ENCODE measurements at regions not wholly inside any gene's neighbourhood (a gene's known extent, or its start where the extent isn't known, plus 50 kb on each side); places are given as distances from the start of the nearest gene placed in this dataset.

GRCh38 chr6:159487636-159488035 is 205.4 kb downstream of the SOD2 start:
- no peaks in the 10 kb centered on the region for H3K79me2 ChIP-seq (ENCODE audit: insufficient read depth, low read length)
- no peak overlapping the region for H3K56ac ChIP-seq (ENCODE audit: insufficient read length, low read depth, low read length)
- H2BK120ac ChIP-seq (ENCODE audit: low read depth, low read length, poor library complexity, severe bottlenecking), result no peak overlapping the region
- H2AK5ac ChIP-seq (ENCODE audit: insufficient read length, low read length), result no peak overlapping the region
- no peak overlapping the region for H4K91ac ChIP-seq (ENCODE audit: insufficient read length, low read depth, low read length)
- WGBS (ENCODE audit: extremely low coverage, insufficient read length, low lambda C conversion rate), result no CpG with 5 or more reads among the region's 2 CpGs
- no peak overlapping the region for H3K4me2 ChIP-seq (ENCODE audit: insufficient read depth, insufficient read length, low read length)
- H3K27ac ChIP-seq (ENCODE audit: insufficient read length, low read depth, low read length), result no peak overlapping the region
- no peak overlapping the region for H3K23ac ChIP-seq (ENCODE audit: insufficient read length, low read depth, low read length)
- H2BK20ac ChIP-seq (ENCODE audit: low read depth, low read length, poor library complexity, severe bottlenecking), result no peak overlapping the region
- H3K4me1 ChIP-seq (ENCODE audit: insufficient read depth, low read length), result no peaks in the 10 kb centered on the region
- no peaks in the 10 kb centered on the region for H3K79me1 ChIP-seq (ENCODE audit: insufficient read depth, low read depth, low read length, poor library complexity, severe bottlenecking)
- H4K8ac ChIP-seq (replicated peaks; ENCODE audit: insufficient read length, low read depth, low read length), result no peak overlapping the region
- H3K4me1 Mint-ChIP-seq, result peaks cover 0 to 6% of the 10 kb centered on the region in 2 experiments; a peak in 3 of 4 replicates
- H3K9ac ChIP-seq (ENCODE audit: extremely low read depth, insufficient read length, low read length), result no peak overlapping the region
- H3K23me2 ChIP-seq (ENCODE audit: insufficient read length, low read depth, low read length, poor library complexity, severe bottlenecking), result no peaks in the 10 kb centered on the region
- H3K36me3 Mint-ChIP-seq (ENCODE audit: insufficient read depth in 1 of 3, low read depth in 3 of 3), result peaks cover 0 to 4% (median 0%) of the 10 kb centered on the region in 3 experiments; a peak in 2 of 7 replicates
- no peak overlapping the region for H3K27ac Mint-ChIP-seq
- no peak for DNase-seq
- no peak overlapping the region for H3K18ac ChIP-seq (ENCODE audit: insufficient read length, low read depth, low read length)
- no peak overlapping the region for H3K4me3 Mint-ChIP-seq
- H4K20me1 ChIP-seq (ENCODE audit: control insufficient read depth, insufficient read depth, insufficient read length), result no peaks in the 10 kb centered on the region
- H3K27me3 Mint-ChIP-seq (ENCODE audit: low read depth), result peaks cover 3% of the 10 kb centered on the region; the same call in 1 of the 2 replicates
- H3K9me3 ChIP-seq (ENCODE audit: control insufficient read depth, low read depth, low read length), result no peaks in the 10 kb centered on the region
- no peaks in the 10 kb centered on the region for H3K27me3 ChIP-seq (ENCODE audit: insufficient read depth, low read length)
- no peak overlapping the region for H4K5ac ChIP-seq (ENCODE audit: insufficient read length, low read depth, low read length)
- H3T11ph ChIP-seq (ENCODE audit: low read length), result no peak overlapping the region
- H2BK5ac ChIP-seq (ENCODE audit: insufficient read length, low read length), result no peak overlapping the region
- no peak overlapping the region for H3K4ac ChIP-seq (ENCODE audit: low read depth, low read length)
- H2AFZ ChIP-seq (ENCODE audit: low read length), result no peak overlapping the region
- TF ChIP-seq CTCF (conservative IDR thresholded peaks at IDR 0.05), result no peak
- peaks cover 6 to 48% of the 10 kb centered on the region in 2 experiments; a peak in 4 of 5 replicates for H3K9me3 Mint-ChIP-seq
- H3K14ac ChIP-seq (ENCODE audit: insufficient read depth, low read length), result no peak overlapping the region
- H2BK15ac ChIP-seq (ENCODE audit: low read depth, low read length), result no peak overlapping the region
- H2BK12ac ChIP-seq (ENCODE audit: insufficient read length, low read depth, low read length), result no peak overlapping the region

Data from H9 (cell line).